ENCODE measurements at regions not wholly inside any gene's neighbourhood (a gene's known extent, or its start where the extent isn't known, plus 50 kb on each side); places are given as distances from the start of the nearest gene placed in this dataset.

GRCh38 chr3:20336572-20336971, 150.6 kb upstream of the SGO1 start:
- H2BK5ac ChIP-seq (ENCODE audit: low read depth, low read length), result no peak overlapping the region
- no peak overlapping the region for H2BK15ac ChIP-seq (ENCODE audit: low read length)
- no peak overlapping the region for H3K56ac ChIP-seq (replicated peaks; ENCODE audit: insufficient read length, low read depth, low read length)
- H3K79me1 ChIP-seq (ENCODE audit: low read depth, low read length), result no peaks in the 10 kb centered on the region
- no peaks in the 10 kb centered on the region; a peak in 1 of 7 replicates for H3K4me1 ChIP-seq (replicated peaks in 1 of 4; ENCODE audit: control insufficient read depth in 3 of 4, insufficient read depth in 4 of 4, low read length in 3 of 4)
- no peaks in the 10 kb centered on the region for H4K20me1 ChIP-seq (replicated peaks in 1 of 2; ENCODE audit: control insufficient read depth in 1 of 2, insufficient read depth in 2 of 2, low read length in 2 of 2)
- DNase-seq (ENCODE audit: low read depth in 1 of 2, low spot score in 2 of 2) (no peak), FAIRE-seq (no peak)
- H3K9ac ChIP-seq (replicated peaks in 1 of 4; ENCODE audit: extremely low read depth in 1 of 4, low read depth in 3 of 4, low read length in 3 of 4), result no peak overlapping the region
- no peak overlapping the region for H3K18ac ChIP-seq (ENCODE audit: extremely low read depth, low read length)
- no peaks in the 10 kb centered on the region for H3K79me2 ChIP-seq (ENCODE audit: control insufficient read depth in 1 of 2, insufficient read depth in 2 of 2, low read length in 2 of 2)
- no peak overlapping the region for H2BK120ac ChIP-seq (replicated peaks; ENCODE audit: low read depth, low read length)
- H3K9me3 ChIP-seq (ENCODE audit: insufficient read depth in 2 of 2, low read depth in 1 of 2, low read length in 1 of 2), result no peaks in the 10 kb centered on the region
- H3K4ac ChIP-seq (replicated peaks; ENCODE audit: insufficient read length, low read depth, low read length), result no peak overlapping the region
- H3K4me3 ChIP-seq (ENCODE audit: extremely low read depth in 1 of 4, insufficient read depth in 2 of 4, low read depth in 3 of 4, low read length in 4 of 4), result no peak overlapping the region
- H2BK20ac ChIP-seq (ENCODE audit: low read length), result no peak overlapping the region
- no peak overlapping the region for H3K23ac ChIP-seq (ENCODE audit: insufficient read length)
- CTCF ChIA-PET (ENCODE audit: partially characterized antibody), result no interaction called here
- no peak overlapping the region for H3K14ac ChIP-seq (ENCODE audit: insufficient read length)
- POLR2A ChIA-PET (ENCODE audit: partially characterized antibody), result no interaction called here
- no peak overlapping the region for H2BK12ac ChIP-seq (ENCODE audit: low read depth, low read length)
- no peak overlapping the region for H4K5ac ChIP-seq (ENCODE audit: insufficient read length, low read depth, low read length)
- no peak overlapping the region for H3K27ac ChIP-seq (ENCODE audit: low read depth, low read length)
- H2AFZ ChIP-seq (ENCODE audit: low read length), result no peak overlapping the region
- no peak overlapping the region for H4K91ac ChIP-seq (replicated peaks; ENCODE audit: insufficient read length, low read length)
- no peaks in the 10 kb centered on the region for H3K36me3 ChIP-seq (ENCODE audit: control insufficient read depth in 2 of 4, insufficient read depth in 4 of 4, low read length in 3 of 4)
- H3K27me3 ChIP-seq (replicated peaks in 1 of 4; ENCODE audit: control insufficient read depth in 3 of 4, extremely low read depth in 1 of 4, insufficient read depth in 3 of 4, low read length in 3 of 4), result no peaks in the 10 kb centered on the region
- no peak overlapping the region for H2AK5ac ChIP-seq (ENCODE audit: low read depth, low read length)
- H3K23me2 ChIP-seq (ENCODE audit: low read depth, low read length), result no peaks in the 10 kb centered on the region
- no peak overlapping the region for H4K8ac ChIP-seq (ENCODE audit: extremely low read depth, insufficient read depth, low read length)
- no peak overlapping the region for H3K4me2 ChIP-seq (ENCODE audit: insufficient read depth in 1 of 2, low read depth in 2 of 2, low read length in 2 of 2)
- no peak for TF ChIP-seq SIRT6 (IDR thresholded peaks at IDR 0.05; ENCODE audit: low read length)
- TF ChIP-seq GABPA (IDR thresholded peaks at IDR 0.05; ENCODE audit: borderline replicate concordance, insufficient read depth, low read length), result no peak
- TF ChIP-seq CEBPB (IDR thresholded peaks at IDR 0.05; ENCODE audit: low read depth, low read length), result no peak
- no peak for TF ChIP-seq HDAC6 (IDR thresholded peaks at IDR 0.05; ENCODE audit: low read depth, low read length)
- TF ChIP-seq USF2 (IDR thresholded peaks at IDR 0.05; ENCODE audit: low read length), result no peak
- no peak for TF ChIP-seq TCF12 (IDR thresholded peaks at IDR 0.05; ENCODE audit: low read depth, low read length)
- no peak for TF ChIP-seq NANOG (IDR thresholded peaks at IDR 0.05; ENCODE audit: insufficient read depth, low read depth, low read length, poor library complexity, severe bottlenecking)
- TF ChIP-seq SUZ12 (IDR thresholded peaks at IDR 0.05; ENCODE audit: low read length), result no peak
- TF ChIP-seq CTCF (IDR thresholded peaks at IDR 0.05; ENCODE audit: control extremely low read depth in 1 of 3, insufficient read depth in 1 of 3, low read depth in 1 of 3, low read length in 3 of 3), result no peak
- no peak for TF ChIP-seq EZH2 (IDR thresholded peaks at IDR 0.05; ENCODE audit: low read depth, low read length, severe bottlenecking)
- TF ChIP-seq BACH1 (IDR thresholded peaks at IDR 0.05; ENCODE audit: low read length), result no peak
- no peak for TF ChIP-seq KDM4A (IDR thresholded peaks at IDR 0.05; ENCODE audit: low read depth, low read length, severe bottlenecking)
- no peak for TF ChIP-seq POU5F1 (IDR thresholded peaks at IDR 0.05; ENCODE audit: low read depth, low read length)
